Tibial nerve (tissue), 3 donors: ENCODE measurements at regions not wholly inside any gene's neighbourhood (a gene's known extent, or its start where the extent isn't known, plus 50 kb on each side); places are given as distances from the start of the nearest gene placed in this dataset.

Experiments used
- CTCF ChIP-seq, 5 experiments: fragments of 200-600 bp in 3 of 5; fragments of 450-650 bp in 2 of 5; sonication (generic) in 3 of 5; IDR thresholded peaks; one replicate each; pipeline ENCODE4 v1.5.1; 2016 to 2019; ENCODE audit warnings: antibody characterized with exemption in 5 of 5, mild to moderate bottlenecking in 3 of 5, moderate library complexity in 2 of 5
- POLR2A ChIP-seq, 2 donors: fragments of 450-650 bp; IDR thresholded peaks; one replicate each; pipeline ENCODE4 v1.6.1; 2017; ENCODE audit warnings: antibody characterized with exemption in 2 of 2, mild to moderate bottlenecking in 2 of 2, moderate library complexity in 2 of 2

DNA sequence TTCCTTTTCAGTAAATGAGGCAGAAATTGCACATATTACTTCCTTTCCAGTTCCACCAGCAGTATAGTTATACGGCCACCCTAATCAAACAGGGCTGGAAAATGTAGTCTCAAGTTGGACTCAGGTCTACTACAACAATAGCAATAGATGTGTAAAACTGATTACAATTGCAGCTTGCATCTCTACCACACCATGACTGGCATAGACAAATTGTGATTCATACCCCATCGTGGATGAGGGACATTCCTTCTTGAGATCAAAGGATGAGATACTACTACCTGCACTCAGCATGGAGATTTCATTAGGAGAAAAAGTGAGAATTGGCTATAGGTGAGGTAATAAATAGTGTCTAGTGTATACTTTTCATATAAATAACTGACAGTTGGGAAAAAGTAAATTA, 1220.8 kb downstream of the TYW1 start:
- TF ChIP-seq CTCF (IDR thresholded peaks at IDR 0.05) (no peak), POLR2A (IDR thresholded peaks at IDR 0.05) (no peak)
